AG09319 (cell line): ENCODE measurements at regions not wholly inside any gene's neighbourhood (a gene's known extent, or its start where the extent isn't known, plus 50 kb on each side); places are given as distances from the start of the nearest gene placed in this dataset.

ENCODE experiments used
- DNase-seq: peaks from one replicate; pipeline ENCODE4 v3.0.0-alpha.2; 2010; ENCODE audit warnings: low read depth; ENCODE audit errors: extremely low read depth
- CTCF ChIP-seq: IDR thresholded peaks from 2 replicates; pipeline ENCODE4 v1.5.1; 2011; ENCODE audit warnings: low read depth, mild to moderate bottlenecking, inconsistent platforms, low read length, moderate library complexity

DNA sequence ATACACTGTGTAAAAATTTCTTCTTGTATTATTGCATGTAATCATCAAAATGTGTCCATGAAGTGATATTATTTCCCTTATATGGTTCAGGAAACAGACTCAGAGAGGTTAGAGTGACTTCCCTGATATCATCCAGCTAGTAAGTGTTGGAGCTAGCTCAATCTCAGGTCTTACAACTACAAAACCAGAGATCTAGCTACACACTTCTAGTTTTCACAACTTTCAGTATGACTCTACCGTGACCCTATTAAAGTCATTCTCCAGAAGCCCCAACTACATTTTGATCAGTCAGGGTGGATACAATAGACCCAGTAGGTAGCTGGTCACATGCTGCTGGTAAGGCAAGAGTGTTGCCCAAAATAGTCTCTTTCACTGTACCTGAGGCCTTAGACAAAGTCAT, 165.3 kb downstream of the GOLIM4 start:
- no peak for DNase-seq
- no peak for TF ChIP-seq CTCF

DNA sequence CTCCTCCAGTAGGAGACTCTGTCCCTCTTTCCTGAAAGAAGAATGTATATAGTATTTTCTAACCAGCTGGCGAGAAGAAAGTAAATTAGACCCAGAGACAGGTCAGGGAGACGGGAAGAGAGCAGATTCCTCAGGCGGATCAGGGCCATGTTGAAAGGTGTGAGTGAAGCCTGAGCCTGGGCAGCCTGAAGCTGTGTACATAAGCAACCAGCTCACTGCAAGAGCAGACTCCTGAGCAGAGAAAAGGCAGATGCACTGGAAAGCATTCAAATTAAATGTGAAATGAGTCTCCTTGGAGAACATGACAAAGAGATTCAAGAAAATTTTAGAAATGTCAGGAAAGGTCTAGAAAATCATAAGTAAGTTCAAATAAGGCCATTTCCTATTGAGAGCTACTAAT, 165.8 kb downstream of the GOLIM4 start:
- TF ChIP-seq CTCF, result no peak
- DNase-seq, result no peak

- no peak for TF ChIP-seq CTCF
- no peak for DNase-seq
Measured at GRCh38 chr3:167928381-167928780, 167.3 kb downstream of the GOLIM4 start.

GRCh38 chr3:167920747-167921146, 175.0 kb downstream of the GOLIM4 start:
- no peak for TF ChIP-seq CTCF
- DNase-seq, result no peak

DNA sequence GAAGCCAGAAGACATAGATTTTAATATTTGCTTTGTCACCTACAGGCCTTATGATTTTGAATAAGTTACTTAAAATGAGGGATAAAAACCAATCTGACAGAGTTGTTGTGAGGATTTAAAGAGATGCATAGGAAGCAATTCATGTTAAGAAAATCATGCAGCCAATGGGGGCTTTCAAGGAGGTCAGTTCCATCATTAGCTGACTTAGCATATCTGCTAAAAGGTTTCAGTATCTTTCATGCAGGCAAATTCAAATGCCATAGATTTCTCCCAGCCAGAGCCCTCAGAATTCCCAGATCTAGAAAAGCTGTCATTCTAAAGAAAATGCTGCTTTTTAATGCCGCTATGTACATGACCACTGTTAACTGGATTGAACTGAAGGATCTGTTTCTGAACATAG, 176.1 kb downstream of the GOLIM4 start:
- no peak for DNase-seq

DNA sequence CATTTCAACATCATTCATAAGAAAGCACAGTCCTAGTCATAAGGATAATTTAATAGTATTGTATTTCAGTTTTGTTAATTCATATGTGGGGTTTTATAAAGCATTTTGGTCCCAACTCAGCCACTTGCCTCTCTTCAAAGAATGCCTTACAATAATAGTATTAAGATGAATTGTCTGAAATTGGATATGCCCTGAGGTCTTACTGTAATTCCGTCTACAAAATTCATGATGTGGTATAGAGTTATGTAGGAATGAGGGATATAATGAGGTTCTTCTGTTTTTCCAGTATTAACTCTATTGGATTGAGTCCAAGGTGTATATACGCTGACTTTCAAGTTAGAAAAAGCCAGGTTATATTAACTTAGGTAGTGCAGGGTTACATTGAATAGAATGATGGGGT, 177.0 kb downstream of the GOLIM4 start:
- DNase-seq, result no peak
- TF ChIP-seq CTCF, result no peak

More for the DNA sequence above, 176.1 kb downstream of the GOLIM4 start:
- no peak for TF ChIP-seq CTCF

GRCh38 chr3:167918008-167918596, 177.6 kb downstream of the GOLIM4 start:
- TF ChIP-seq CTCF, result no peak
- no peak for DNase-seq
